ENCODE measurements at regions not wholly inside any gene's neighbourhood (a gene's known extent, or its start where the extent isn't known, plus 50 kb on each side); places are given as distances from the start of the nearest gene placed in this dataset.

DNA sequence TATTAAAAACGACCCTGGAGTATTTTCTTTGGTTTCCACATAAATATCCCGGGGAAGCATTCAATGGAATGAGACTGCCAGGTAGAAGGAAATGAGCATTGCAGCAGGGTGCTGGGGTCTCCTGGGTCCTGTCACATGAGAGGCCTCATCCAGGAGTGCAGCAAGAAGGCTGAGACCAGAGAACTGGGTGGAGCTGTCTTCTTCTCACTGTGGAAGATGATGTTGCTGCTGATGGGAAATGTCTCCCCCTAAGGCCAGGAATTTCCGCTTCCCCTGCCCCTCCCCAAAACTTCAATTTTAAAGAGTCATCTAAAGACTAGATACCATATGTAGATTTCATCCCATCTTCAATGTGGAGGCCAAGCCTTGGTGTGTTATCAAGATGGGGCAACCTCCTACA, 95.2 kb upstream of the SIX2 start:
- no peak for ATAC-seq
- TF ChIP-seq ZFP30 (CRISPR knock-in tag; IDR thresholded peaks at IDR 0.05) (no peak), ZNF565 (CRISPR knock-in tag; conservative IDR thresholded peaks at IDR 0.05; ENCODE audit: low read depth) (no peak), TOX (CRISPR knock-in tag; IDR thresholded peaks at IDR 0.05; ENCODE audit: borderline replicate concordance) (no peak)

DNA sequence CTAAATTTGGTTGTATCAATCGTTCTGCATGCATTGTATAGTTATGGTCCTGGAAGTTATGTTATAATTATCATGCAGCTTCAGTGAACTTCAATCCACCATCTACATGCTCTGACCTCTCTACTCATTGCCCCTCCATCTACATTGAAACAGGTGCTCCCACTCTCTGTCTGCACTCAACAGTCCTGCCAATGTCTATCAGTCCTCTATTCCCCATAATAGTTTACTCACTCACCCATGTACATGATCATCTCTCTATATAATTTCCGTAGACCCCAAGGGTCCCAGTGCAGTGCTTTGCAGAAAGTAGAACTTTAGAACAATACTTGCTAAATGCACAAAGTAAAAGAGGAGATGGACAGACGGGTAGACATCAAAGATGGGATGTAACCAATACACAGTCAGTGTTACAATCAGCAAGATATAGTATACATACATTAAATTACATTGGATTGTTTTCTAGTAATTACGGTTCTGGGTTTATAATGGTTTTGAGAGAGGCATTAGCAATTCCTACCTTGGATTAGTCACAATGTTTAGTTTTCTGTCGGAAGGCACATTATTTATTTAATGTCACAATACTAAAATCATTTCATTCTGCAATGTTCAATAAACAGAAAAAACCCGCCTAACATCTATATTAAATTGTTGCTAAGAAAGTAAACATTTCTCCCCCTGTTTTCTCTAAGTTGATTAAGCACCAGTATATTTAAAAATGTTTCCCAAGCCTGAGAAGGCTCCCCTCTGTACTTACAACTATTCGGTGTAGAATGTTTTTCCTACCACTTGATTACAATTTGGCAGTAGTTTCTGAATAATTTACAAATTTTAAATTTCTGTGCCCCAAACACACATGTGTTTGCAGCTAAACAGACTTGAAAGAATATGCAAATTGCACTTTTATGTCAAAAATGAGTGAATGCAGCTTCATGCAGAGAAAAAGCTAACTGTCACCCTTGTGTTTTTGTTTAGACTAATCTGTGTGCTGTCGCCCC, 94.4 kb upstream of the SIX2 start:
- TF ChIP-seq SNAI2 (CRISPR knock-in tag; IDR thresholded peaks at IDR 0.05) (no peak), ISL1 (CRISPR knock-in tag; IDR thresholded peaks at IDR 0.05) (no peak), ZNF8 (CRISPR knock-in tag; IDR thresholded peaks at IDR 0.05) (no peak), TCF4 (CRISPR knock-in tag; IDR thresholded peaks at IDR 0.05; ENCODE audit: borderline replicate concordance) (no peak), ZFP30 (CRISPR knock-in tag; IDR thresholded peaks at IDR 0.05) (no peak), ZNF565 (CRISPR knock-in tag; conservative IDR thresholded peaks at IDR 0.05; ENCODE audit: low read depth) (no peak), BACH2 (CRISPR knock-in tag; IDR thresholded peaks at IDR 0.05; ENCODE audit: borderline replicate concordance) (no peak), ARNTL (CRISPR knock-in tag; IDR thresholded peaks at IDR 0.05; ENCODE audit: borderline replicate concordance, low read depth) (no peak), RARB (CRISPR knock-in tag; IDR thresholded peaks at IDR 0.05) (no peak), TOX (CRISPR knock-in tag; IDR thresholded peaks at IDR 0.05; ENCODE audit: borderline replicate concordance) (no peak), PPARA (CRISPR knock-in tag; IDR thresholded peaks at IDR 0.05; ENCODE audit: borderline replicate concordance) (no peak), ESRRG (CRISPR knock-in tag; IDR thresholded peaks at IDR 0.05) (no peak), OSR1 (CRISPR knock-in tag; IDR thresholded peaks at IDR 0.05) (no peak), ZFP3 (CRISPR knock-in tag; IDR thresholded peaks at IDR 0.05) (no peak), ZC3H10 (CRISPR knock-in tag; IDR thresholded peaks at IDR 0.05) (no peak)
- TF ChIP-seq, protein P1, sequence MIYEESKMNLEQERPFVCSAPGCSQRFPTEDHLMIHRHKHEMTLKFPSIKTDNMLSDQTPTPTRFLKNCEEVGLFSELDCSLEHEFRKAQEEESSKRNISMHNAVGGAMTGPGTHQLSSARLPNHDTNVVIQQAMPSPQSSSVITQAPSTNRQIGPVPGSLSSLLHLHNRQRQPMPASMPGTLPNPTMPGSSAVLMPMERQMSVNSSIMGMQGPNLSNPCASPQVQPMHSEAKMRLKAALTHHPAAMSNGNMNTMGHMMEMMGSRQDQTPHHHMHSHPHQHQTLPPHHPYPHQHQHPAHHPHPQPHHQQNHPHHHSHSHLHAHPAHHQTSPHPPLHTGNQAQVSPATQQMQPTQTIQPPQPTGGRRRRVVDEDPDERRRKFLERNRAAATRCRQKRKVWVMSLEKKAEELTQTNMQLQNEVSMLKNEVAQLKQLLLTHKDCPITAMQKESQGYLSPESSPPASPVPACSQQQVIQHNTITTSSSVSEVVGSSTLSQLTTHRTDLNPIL (CRISPR knock-in tag; IDR thresholded peaks at IDR 0.05; ENCODE audit: low read depth): no peak
- TF ChIP-seq, protein P2, sequence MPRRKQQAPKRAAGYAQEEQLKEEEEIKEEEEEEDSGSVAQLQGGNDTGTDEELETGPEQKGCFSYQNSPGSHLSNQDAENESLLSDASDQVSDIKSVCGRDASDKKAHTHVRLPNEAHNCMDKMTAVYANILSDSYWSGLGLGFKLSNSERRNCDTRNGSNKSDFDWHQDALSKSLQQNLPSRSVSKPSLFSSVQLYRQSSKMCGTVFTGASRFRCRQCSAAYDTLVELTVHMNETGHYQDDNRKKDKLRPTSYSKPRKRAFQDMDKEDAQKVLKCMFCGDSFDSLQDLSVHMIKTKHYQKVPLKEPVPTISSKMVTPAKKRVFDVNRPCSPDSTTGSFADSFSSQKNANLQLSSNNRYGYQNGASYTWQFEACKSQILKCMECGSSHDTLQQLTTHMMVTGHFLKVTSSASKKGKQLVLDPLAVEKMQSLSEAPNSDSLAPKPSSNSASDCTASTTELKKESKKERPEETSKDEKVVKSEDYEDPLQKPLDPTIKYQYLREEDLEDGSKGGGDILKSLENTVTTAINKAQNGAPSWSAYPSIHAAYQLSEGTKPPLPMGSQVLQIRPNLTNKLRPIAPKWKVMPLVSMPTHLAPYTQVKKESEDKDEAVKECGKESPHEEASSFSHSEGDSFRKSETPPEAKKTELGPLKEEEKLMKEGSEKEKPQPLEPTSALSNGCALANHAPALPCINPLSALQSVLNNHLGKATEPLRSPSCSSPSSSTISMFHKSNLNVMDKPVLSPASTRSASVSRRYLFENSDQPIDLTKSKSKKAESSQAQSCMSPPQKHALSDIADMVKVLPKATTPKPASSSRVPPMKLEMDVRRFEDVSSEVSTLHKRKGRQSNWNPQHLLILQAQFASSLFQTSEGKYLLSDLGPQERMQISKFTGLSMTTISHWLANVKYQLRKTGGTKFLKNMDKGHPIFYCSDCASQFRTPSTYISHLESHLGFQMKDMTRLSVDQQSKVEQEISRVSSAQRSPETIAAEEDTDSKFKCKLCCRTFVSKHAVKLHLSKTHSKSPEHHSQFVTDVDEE (CRISPR knock-in tag; IDR thresholded peaks at IDR 0.05): no peak
- TF ChIP-seq, protein P3, sequence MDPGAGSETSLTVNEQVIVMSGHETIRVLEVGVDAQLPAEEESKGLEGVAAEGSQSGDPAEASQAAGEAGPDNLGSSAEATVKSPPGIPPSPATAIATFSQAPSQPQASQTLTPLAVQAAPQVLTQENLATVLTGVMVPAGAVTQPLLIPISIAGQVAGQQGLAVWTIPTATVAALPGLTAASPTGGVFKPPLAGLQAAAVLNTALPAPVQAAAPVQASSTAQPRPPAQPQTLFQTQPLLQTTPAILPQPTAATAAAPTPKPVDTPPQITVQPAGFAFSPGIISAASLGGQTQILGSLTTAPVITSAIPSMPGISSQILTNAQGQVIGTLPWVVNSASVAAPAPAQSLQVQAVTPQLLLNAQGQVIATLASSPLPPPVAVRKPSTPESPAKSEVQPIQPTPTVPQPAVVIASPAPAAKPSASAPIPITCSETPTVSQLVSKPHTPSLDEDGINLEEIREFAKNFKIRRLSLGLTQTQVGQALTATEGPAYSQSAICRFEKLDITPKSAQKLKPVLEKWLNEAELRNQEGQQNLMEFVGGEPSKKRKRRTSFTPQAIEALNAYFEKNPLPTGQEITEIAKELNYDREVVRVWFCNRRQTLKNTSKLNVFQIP (CRISPR knock-in tag; IDR thresholded peaks at IDR 0.05; ENCODE audit: borderline replicate concordance, low read depth): no peak
- no peak for ATAC-seq

DNA sequence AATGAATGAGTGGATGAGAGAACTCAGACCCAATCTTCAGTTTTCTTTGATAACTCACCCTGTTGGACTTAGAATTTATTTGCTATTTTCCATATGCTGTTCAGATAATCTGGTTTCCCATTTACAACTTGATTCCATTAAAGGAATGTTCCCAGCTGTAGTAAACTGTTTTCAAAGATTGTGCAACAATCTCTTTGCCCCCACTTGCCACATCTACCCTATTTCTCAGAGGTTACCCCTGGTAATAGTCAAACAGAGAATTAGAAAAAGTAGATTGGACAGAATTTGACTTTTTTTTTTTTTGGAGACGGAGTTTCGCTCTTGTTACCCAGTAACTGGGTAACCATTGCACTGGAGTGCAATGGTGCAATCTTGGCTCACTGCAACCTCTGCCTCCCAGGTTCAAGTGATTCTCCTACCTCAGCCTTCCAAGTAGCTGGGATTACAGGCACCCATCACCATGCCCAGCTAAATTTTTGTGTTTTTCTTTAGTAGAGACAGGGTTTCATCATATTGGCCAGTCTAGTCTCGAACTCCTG, 93.4 kb upstream of the SIX2 start:
- TF ChIP-seq OSR1 (CRISPR knock-in tag; IDR thresholded peaks at IDR 0.05) (no peak), PPARA (CRISPR knock-in tag; IDR thresholded peaks at IDR 0.05; ENCODE audit: borderline replicate concordance) (no peak), ZC3H10 (CRISPR knock-in tag; IDR thresholded peaks at IDR 0.05) (no peak)
- TF ChIP-seq, protein P4, sequence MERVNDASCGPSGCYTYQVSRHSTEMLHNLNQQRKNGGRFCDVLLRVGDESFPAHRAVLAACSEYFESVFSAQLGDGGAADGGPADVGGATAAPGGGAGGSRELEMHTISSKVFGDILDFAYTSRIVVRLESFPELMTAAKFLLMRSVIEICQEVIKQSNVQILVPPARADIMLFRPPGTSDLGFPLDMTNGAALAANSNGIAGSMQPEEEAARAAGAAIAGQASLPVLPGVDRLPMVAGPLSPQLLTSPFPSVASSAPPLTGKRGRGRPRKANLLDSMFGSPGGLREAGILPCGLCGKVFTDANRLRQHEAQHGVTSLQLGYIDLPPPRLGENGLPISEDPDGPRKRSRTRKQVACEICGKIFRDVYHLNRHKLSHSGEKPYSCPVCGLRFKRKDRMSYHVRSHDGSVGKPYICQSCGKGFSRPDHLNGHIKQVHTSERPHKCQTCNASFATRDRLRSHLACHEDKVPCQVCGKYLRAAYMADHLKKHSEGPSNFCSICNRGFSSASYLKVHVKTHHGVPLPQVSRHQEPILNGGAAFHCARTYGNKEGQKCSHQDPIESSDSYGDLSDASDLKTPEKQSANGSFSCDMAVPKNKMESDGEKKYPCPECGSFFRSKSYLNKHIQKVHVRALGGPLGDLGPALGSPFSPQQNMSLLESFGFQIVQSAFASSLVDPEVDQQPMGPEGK (CRISPR knock-in tag; IDR thresholded peaks at IDR 0.05; ENCODE audit: borderline replicate concordance): no peak
- TF ChIP-seq, protein P3 (CRISPR knock-in tag; IDR thresholded peaks at IDR 0.05; ENCODE audit: borderline replicate concordance, low read depth): no peak
- TF ChIP-seq, protein P2 (CRISPR knock-in tag; IDR thresholded peaks at IDR 0.05): no peak
- TF ChIP-seq, protein P5, sequence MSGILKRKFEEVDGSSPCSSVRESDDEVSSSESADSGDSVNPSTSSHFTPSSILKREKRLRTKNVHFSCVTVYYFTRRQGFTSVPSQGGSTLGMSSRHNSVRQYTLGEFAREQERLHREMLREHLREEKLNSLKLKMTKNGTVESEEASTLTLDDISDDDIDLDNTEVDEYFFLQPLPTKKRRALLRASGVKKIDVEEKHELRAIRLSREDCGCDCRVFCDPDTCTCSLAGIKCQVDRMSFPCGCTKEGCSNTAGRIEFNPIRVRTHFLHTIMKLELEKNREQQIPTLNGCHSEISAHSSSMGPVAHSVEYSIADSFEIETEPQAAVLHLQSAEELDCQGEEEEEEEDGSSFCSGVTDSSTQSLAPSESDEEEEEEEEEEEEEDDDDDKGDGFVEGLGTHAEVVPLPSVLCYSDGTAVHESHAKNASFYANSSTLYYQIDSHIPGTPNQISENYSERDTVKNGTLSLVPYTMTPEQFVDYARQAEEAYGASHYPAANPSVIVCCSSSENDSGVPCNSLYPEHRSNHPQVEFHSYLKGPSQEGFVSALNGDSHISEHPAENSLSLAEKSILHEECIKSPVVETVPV (CRISPR knock-in tag; IDR thresholded peaks at IDR 0.05): no peak
- ATAC-seq: no peak
